Fibroblast of villous mesenchyme (primary cell): ENCODE measurements at regions not wholly inside any gene's neighbourhood (a gene's known extent, or its start where the extent isn't known, plus 50 kb on each side); places are given as distances from the start of the nearest gene placed in this dataset.

Source experiments
- DNase-seq: peaks from one replicate; pipeline ENCODE4 v3.0.0-alpha.2; 2010; ENCODE audit warnings: low read depth
- H3K4me3 ChIP-seq: 2 replicates; pipeline ENCODE4 v1.5.1; 2011; ENCODE audit warnings: low read depth, mild to moderate bottlenecking, low read length
- CTCF ChIP-seq: IDR thresholded peaks from 2 replicates; pipeline ENCODE4 v1.5.1; 2012; ENCODE audit warnings: low read depth, mild to moderate bottlenecking, low read length; ENCODE audit not compliant: insufficient read depth

- TF ChIP-seq CTCF, result no peak
- H3K4me3 ChIP-seq, result no peak overlapping the region
- DNase-seq, result no peak
Observed at GRCh38 chr16:52617591-52617990, 70.6 kb upstream of the TOX3 start.

GRCh38 chr16:52613508-52613907 is 66.6 kb upstream of the TOX3 start:
- DNase-seq, result no peak
- H3K4me3 ChIP-seq, result no peak overlapping the region
- TF ChIP-seq CTCF, result no peak

GRCh38 chr16:52611817-52612673 is 65.1 kb upstream of the TOX3 start:
- no peak overlapping the region for H3K4me3 ChIP-seq
- no peak for DNase-seq
- TF ChIP-seq CTCF, result no peak

- DNase-seq, result no peak
- TF ChIP-seq CTCF, result no peak
- H3K4me3 ChIP-seq, result no peak overlapping the region
Observed at GRCh38 chr16:52603015-52603414, 56.1 kb upstream of the TOX3 start.

GRCh38 chr16:52597772-52598483 is 51.0 kb upstream of the TOX3 start:
- H3K4me3 ChIP-seq, result no peak overlapping the region
- TF ChIP-seq CTCF, result no peak
- no peak for DNase-seq

- H3K4me3 ChIP-seq, result no peak overlapping the region
- TF ChIP-seq CTCF, result no peak
- DNase-seq, result no peak
Observed at GRCh38 chr16:52597073-52597771, 50.3 kb upstream of the TOX3 start.
